SK-N-SH (cell line): ENCODE measurements at regions not wholly inside any gene's neighbourhood (a gene's known extent, or its start where the extent isn't known, plus 50 kb on each side); places are given as distances from the start of the nearest gene placed in this dataset.

Experiments
- CTCF ChIA-PET: fragments of 300-600, 350-600 bp; formaldehyde crosslinking; extraction: SDS; loops from one replicate; lab custom pipeline; 2021; lab: Yijun Ruan, JAX
- POLR2A ChIA-PET: fragments of 350-600 bp; sonication (Branson Sonifier 250); formaldehyde crosslinking; extraction: SDS; loops from one replicate; lab custom pipeline; 2020; ENCODE audit warnings: antibody characterized with exemption, inconsistent platforms; lab: Yijun Ruan, JAX
- DNase-seq: peaks from one replicate; pipeline ENCODE4 v3.0.0; 2012
- H2AFZ ChIP-seq: fragments of 200-600 bp; sonication (generic); 2 replicates; pipeline ENCODE4 v1.8.1; 2016; ENCODE audit warnings: antibody characterized with exemption, mild to moderate bottlenecking, low read depth
- H3F3A ChIP-seq: fragments of 200-600 bp; sonication (generic); replicated peaks from 2 replicates; pipeline ENCODE3; 2016; ENCODE audit warnings: antibody characterized with exemption, mild to moderate bottlenecking; ENCODE audit not compliant: insufficient read depth
- H3K27ac ChIP-seq, 2 experiments: fragments of 200-500 bp in 1 of 2; fragments of 200-600 bp in 1 of 2; sonication (Bioruptor generic) in 1 of 2; sonication (generic), shearing (Covaris generic) in 1 of 2; 2 replicates each; pipeline versions ENCODE4 v1.5.1 to v1.6.1; 2014 to 2016; ENCODE audit warnings: low read depth in 2 of 2, inconsistent platforms in 1 of 2, low read length in 1 of 2, mild to moderate bottlenecking in 1 of 2, mixed read lengths in 1 of 2
- H3K27me3 ChIP-seq: fragments of 200-600 bp; sonication (generic), shearing (Covaris generic); 2 replicates; pipeline ENCODE4 v1.6.1; 2016; ENCODE audit warnings: mixed run types; ENCODE audit not compliant: insufficient read depth
- H3K36me3 ChIP-seq, 2 experiments: fragments of 200-500 bp in 1 of 2; fragments of 200-600 bp in 1 of 2; sonication (Bioruptor generic) in 1 of 2; sonication (generic) in 1 of 2; replicated peaks in 1 of 2; 2 replicates each; pipeline versions ENCODE3 to v1.5.1; 2014 to 2016; ENCODE audit warnings: low read length in 1 of 2, mild to moderate bottlenecking in 1 of 2; ENCODE audit not compliant: insufficient read depth in 2 of 2, control insufficient read depth in 1 of 2
- H3K4me1 ChIP-seq, 2 experiments: fragments of 200-500 bp in 1 of 2; fragments of 200-600 bp in 1 of 2; sonication (Bioruptor generic) in 1 of 2; sonication (generic), shearing (Covaris generic) in 1 of 2; 2 replicates each; pipeline versions ENCODE4 v1.5.1 to v1.6.1; 2014 to 2016; ENCODE audit warnings: low read depth in 1 of 2, low read length in 1 of 2, mixed run types in 1 of 2; ENCODE audit not compliant: insufficient read depth in 2 of 2, control insufficient read depth in 1 of 2
- H3K4me2 ChIP-seq: fragments of 200-600 bp; sonication (generic), shearing (Covaris generic); 2 replicates; pipeline ENCODE4 v1.6.1; 2017; ENCODE audit warnings: mixed run types
- H3K4me3 ChIP-seq, 2 experiments: fragments of 200-500 bp in 1 of 2; fragments of 200-600 bp in 1 of 2; sonication (Bioruptor generic) in 1 of 2; sonication (generic), shearing (Covaris generic) in 1 of 2; 2 replicates each; pipeline versions ENCODE4 v1.5.1 to v1.8.1; 2014 to 2016; ENCODE audit warnings: low read depth in 2 of 2, inconsistent platforms in 1 of 2, low read length in 1 of 2, mild to moderate bottlenecking in 1 of 2, mixed read lengths in 1 of 2, moderate library complexity in 1 of 2
- H3K79me2 ChIP-seq: fragments of 200-600 bp; sonication (generic); 2 replicates; pipeline ENCODE4 v1.8.1; 2017; ENCODE audit warnings: mild to moderate bottlenecking; ENCODE audit not compliant: insufficient read depth
- H3K9ac ChIP-seq: fragments of 200-600 bp; sonication (generic); 2 replicates; pipeline ENCODE4 v1.6.1; 2017; ENCODE audit warnings: mixed run types
- H3K9me2 ChIP-seq: fragments of 200-600 bp; sonication (generic); 2 replicates; pipeline ENCODE4 v1.6.1; 2017; ENCODE audit warnings: mixed run types
- H3K9me3 ChIP-seq: fragments of 200-600 bp; sonication (generic); 2 replicates; pipeline ENCODE4 v1.6.1; 2017; ENCODE audit warnings: mixed run types, mild to moderate bottlenecking, moderate library complexity
- H4K20me1 ChIP-seq: fragments of 200-600 bp; sonication (generic); 2 replicates; pipeline ENCODE4 v1.6.1; 2017; ENCODE audit warnings: mild to moderate bottlenecking, mixed run types; ENCODE audit not compliant: insufficient read depth
- EP300 ChIP-seq, 2 experiments: IDR thresholded peaks; 2 replicates each; pipeline versions ENCODE4 v1.4.0 to v1.6.1; 2012; ENCODE audit warnings: borderline replicate concordance in 1 of 2, low read depth in 1 of 2, low read length in 1 of 2
- EZH2phosphoT487 ChIP-seq: fragments of 200-600 bp; sonication (generic); IDR thresholded peaks from 2 replicates; pipeline ENCODE4 v1.6.1; 2017; ENCODE audit warnings: low read depth, mixed run types, mild to moderate bottlenecking, antibody characterized with exemption, moderate library complexity, borderline replicate concordance
- FOSL2 ChIP-seq: IDR thresholded peaks from 2 replicates; pipeline ENCODE4 v1.4.0; 2012; ENCODE audit warnings: low read depth, mild to moderate bottlenecking, moderate library complexity, borderline replicate concordance
- FOXM1 ChIP-seq: IDR thresholded peaks from 2 replicates; pipeline ENCODE4 v1.4.0; 2012; ENCODE audit warnings: low read depth, mild to moderate bottlenecking
- JUND ChIP-seq: IDR thresholded peaks from 2 replicates; pipeline ENCODE4 v1.4.0; 2012
- MXI1 ChIP-seq: IDR thresholded peaks from 2 replicates; pipeline ENCODE4 v1.6.1; 2012; ENCODE audit warnings: mild to moderate bottlenecking, low read depth, low read length, improper control_type of control experiment
- NFIC ChIP-seq: IDR thresholded peaks from 2 replicates; pipeline ENCODE4 v1.4.0; 2012; ENCODE audit warnings: borderline replicate concordance
- RFX5 ChIP-seq: IDR thresholded peaks from 2 replicates; pipeline ENCODE4 v1.6.1; 2012; ENCODE audit warnings: mild to moderate bottlenecking, improper control_type of control experiment, low read length
- SIN3A ChIP-seq: IDR thresholded peaks from 2 replicates; pipeline ENCODE4 v1.6.1; 2012; ENCODE audit warnings: low read depth, mild to moderate bottlenecking, low read length, moderate library complexity, borderline replicate concordance
- SMC3 ChIP-seq: IDR thresholded peaks from 2 replicates; pipeline ENCODE4 v1.6.1; 2012; ENCODE audit warnings: low read depth, low read length, improper control_type of control experiment
- TEAD4 ChIP-seq: IDR thresholded peaks from 2 replicates; pipeline ENCODE4 v1.4.0; 2012; ENCODE audit warnings: mild to moderate bottlenecking, borderline replicate concordance; ENCODE audit not compliant: insufficient read depth
- WGBS: methylation state at CpG from one replicate; pipeline ENCODE4 v1.1.6; 2017; ENCODE audit warnings: low lambda C conversion rate; 5-methylcytosine and 5-hydroxymethylcytosine counted together
- TF ChIP-seq, protein P1 (sequence below): IDR thresholded peaks from 2 replicates; pipeline ENCODE4; 2012
- TF ChIP-seq, protein P2 (sequence below): IDR thresholded peaks from 2 replicates; pipeline ENCODE4 v1.4.0; 2012; ENCODE audit warnings: low read depth
- TF ChIP-seq, protein P3 (sequence below): IDR thresholded peaks from 2 replicates; pipeline ENCODE4 v1.6.1; 2012; ENCODE audit warnings: mild to moderate bottlenecking, low read depth, low read length, moderate library complexity
- TF ChIP-seq, protein P4 (sequence below): IDR thresholded peaks from 2 replicates; pipeline ENCODE4 v1.4.0; 2012; ENCODE audit warnings: low read depth, borderline replicate concordance

DNA sequence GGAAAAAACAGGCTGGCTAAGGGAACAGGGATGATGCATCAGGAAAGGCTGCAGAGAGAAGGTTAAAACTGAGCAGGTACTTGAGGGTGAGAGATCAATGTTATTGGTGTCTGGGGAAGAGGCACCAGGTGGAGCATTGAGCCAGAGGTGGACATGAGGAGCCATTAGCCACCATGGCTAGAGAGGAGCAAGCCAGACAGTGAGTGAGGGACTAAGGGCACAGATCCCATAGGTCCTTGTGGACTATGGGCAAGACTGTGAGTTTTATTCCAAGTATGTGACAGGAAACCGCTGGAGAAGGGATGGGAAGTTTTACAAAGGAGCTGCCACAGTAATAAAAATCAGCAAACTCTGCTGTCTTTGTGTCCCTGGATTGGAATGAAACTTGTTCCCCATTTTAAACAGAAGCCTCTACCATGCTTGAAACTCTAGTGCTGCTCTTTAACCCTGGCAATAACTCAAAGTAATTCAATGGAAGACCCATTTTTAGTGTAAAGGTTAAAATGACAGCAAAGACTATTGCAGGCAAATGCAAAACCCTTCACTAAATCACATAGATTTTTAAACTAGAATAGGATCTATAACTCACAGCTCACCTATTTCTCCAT is 349.8 kb downstream of the ENC1 start (continued):
- TF ChIP-seq, protein P1, sequence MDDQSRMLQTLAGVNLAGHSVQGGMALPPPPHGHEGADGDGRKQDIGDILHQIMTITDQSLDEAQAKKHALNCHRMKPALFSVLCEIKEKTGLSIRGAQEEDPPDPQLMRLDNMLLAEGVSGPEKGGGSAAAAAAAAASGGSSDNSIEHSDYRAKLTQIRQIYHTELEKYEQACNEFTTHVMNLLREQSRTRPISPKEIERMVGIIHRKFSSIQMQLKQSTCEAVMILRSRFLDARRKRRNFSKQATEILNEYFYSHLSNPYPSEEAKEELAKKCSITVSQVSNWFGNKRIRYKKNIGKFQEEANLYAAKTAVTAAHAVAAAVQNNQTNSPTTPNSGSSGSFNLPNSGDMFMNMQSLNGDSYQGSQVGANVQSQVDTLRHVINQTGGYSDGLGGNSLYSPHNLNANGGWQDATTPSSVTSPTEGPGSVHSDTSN = no peak
- TF ChIP-seq EZH2phosphoT487 = no peak
- no peak for TF ChIP-seq FOXM1
- TF ChIP-seq JUND = no peak
- no peak for TF ChIP-seq SIN3A

DNA sequence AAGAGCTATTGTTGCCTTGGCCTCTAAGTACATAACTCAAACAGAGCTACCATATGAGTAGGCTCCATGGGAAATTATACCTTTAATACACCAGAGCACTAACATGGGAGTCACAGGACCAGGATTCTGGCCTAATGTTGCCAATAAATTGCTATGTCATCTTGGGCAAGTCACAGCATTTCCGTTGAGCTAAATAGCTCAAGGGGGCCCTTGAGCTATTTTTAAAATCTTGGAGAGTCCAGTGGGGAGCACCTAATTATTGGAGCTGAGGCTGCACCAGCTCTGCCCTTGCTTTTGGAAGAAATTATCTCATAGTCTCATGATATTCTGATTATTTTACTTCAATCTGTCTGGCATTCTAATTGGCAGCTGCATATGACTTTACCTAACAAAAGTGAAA is 350.8 kb downstream of the ENC1 start:
- ChIA-PET POLR2A (no interaction called here), CTCF (no interaction called here)
- Histone ChIP-seq H4K20me1 (no peaks in the 10 kb centered on the region), H3K4me3 (no peak overlapping the region), H2AFZ (no peak overlapping the region), H3K9me2 (no peaks in the 10 kb centered on the region), H3F3A (no peaks in the 10 kb centered on the region), H3K4me2 (no peak overlapping the region), H3K27ac (no peak overlapping the region), H3K79me2 (no peaks in the 10 kb centered on the region), H3K9me3 (no peaks in the 10 kb centered on the region), H3K9ac (no peak overlapping the region)
- 67% methylated on average over 1 of the region's 1 CpG for WGBS
- TF ChIP-seq NFIC (no peak), TEAD4 (no peak), MXI1 (no peak), SMC3 (no peak), FOXM1 (no peak), EP300 (IDR thresholded peaks at IDR 0.05; ENCODE audit: borderline replicate concordance in 1 of 2, low read depth in 1 of 2, low read length in 1 of 2) (no peak), RFX5 (no peak), FOSL2 (no peak)
- TF ChIP-seq, protein P1 = no peak
- TF ChIP-seq, protein P2, sequence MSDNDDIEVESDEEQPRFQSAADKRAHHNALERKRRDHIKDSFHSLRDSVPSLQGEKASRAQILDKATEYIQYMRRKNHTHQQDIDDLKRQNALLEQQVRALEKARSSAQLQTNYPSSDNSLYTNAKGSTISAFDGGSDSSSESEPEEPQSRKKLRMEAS = no peak
- TF ChIP-seq, protein P3, sequence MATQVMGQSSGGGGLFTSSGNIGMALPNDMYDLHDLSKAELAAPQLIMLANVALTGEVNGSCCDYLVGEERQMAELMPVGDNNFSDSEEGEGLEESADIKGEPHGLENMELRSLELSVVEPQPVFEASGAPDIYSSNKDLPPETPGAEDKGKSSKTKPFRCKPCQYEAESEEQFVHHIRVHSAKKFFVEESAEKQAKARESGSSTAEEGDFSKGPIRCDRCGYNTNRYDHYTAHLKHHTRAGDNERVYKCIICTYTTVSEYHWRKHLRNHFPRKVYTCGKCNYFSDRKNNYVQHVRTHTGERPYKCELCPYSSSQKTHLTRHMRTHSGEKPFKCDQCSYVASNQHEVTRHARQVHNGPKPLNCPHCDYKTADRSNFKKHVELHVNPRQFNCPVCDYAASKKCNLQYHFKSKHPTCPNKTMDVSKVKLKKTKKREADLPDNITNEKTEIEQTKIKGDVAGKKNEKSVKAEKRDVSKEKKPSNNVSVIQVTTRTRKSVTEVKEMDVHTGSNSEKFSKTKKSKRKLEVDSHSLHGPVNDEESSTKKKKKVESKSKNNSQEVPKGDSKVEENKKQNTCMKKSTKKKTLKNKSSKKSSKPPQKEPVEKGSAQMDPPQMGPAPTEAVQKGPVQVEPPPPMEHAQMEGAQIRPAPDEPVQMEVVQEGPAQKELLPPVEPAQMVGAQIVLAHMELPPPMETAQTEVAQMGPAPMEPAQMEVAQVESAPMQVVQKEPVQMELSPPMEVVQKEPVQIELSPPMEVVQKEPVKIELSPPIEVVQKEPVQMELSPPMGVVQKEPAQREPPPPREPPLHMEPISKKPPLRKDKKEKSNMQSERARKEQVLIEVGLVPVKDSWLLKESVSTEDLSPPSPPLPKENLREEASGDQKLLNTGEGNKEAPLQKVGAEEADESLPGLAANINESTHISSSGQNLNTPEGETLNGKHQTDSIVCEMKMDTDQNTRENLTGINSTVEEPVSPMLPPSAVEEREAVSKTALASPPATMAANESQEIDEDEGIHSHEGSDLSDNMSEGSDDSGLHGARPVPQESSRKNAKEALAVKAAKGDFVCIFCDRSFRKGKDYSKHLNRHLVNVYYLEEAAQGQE = no peak
- TF ChIP-seq, protein P4, sequence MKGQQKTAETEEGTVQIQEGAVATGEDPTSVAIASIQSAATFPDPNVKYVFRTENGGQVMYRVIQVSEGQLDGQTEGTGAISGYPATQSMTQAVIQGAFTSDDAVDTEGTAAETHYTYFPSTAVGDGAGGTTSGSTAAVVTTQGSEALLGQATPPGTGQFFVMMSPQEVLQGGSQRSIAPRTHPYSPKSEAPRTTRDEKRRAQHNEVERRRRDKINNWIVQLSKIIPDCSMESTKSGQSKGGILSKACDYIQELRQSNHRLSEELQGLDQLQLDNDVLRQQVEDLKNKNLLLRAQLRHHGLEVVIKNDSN = no peak
- TF ChIP-seq, all 33 proteins: peak for 0
- peaks cover 0 to 2% of the 10 kb centered on the region in 2 experiments; a peak in 2 of 4 replicates for H3K4me1 ChIP-seq
- no peaks in the 10 kb centered on the region for H3K36me3 ChIP-seq
- DNase-seq = no peak
- H3K27me3 ChIP-seq = no peaks in the 10 kb centered on the region
